D721Med (cell line): ENCODE measurements at regions not wholly inside any gene's neighbourhood (a gene's known extent, or its start where the extent isn't known, plus 50 kb on each side); places are given as distances from the start of the nearest gene placed in this dataset.

Source experiments
- DNase-seq: peaks from one replicate; pipeline ENCODE4 v3.0.0; 2011; ENCODE audit warnings: low spot score; ENCODE audit not compliant: insufficient read length
- FAIRE-seq: peaks from 2 replicates; lab custom pipeline; 2011; peaks lifted over from hg19 to GRCh38; lab: Jason Lieb, UNC
- CTCF ChIP-seq: IDR thresholded peaks from 2 replicates; pipeline ENCODE4 v1.5.1; 2012; ENCODE audit warnings: mild to moderate bottlenecking, control low read depth; ENCODE audit not compliant: insufficient read depth; ENCODE audit errors: missing control alignments

GRCh38 chr9:73451003-73451402 lies 299.3 kb downstream of the ANXA1 start:
- TF ChIP-seq CTCF: no peak
- DNase-seq (no peak), FAIRE-seq (no peak)

- FAIRE-seq (no peak), DNase-seq (no peak)
- no peak for TF ChIP-seq CTCF
Measured at GRCh38 chr9:73459817-73460216, 308.2 kb downstream of the ANXA1 start.

GRCh38 chr9:73468716-73469115 lies 317.1 kb downstream of the ANXA1 start:
- FAIRE-seq (no peak), DNase-seq (no peak)
- no peak for TF ChIP-seq CTCF

GRCh38 chr9:73470766-73471165 lies 319.1 kb downstream of the ANXA1 start:
- TF ChIP-seq CTCF: no peak

GRCh38 chr9:73474002-73474600 lies 322.4 kb downstream of the ANXA1 start:
- FAIRE-seq (no peak), DNase-seq (no peak)
- TF ChIP-seq CTCF: no peak

More at GRCh38 chr9:73470766-73471165, 319.1 kb downstream of the ANXA1 start:
- no peak for FAIRE-seq
- DNase-seq: no peak

GRCh38 chr9:73474625-73475024 lies 323.0 kb downstream of the ANXA1 start:
- no peak for DNase-seq
- no peak for FAIRE-seq
- TF ChIP-seq CTCF: no peak

- FAIRE-seq: no peak
- TF ChIP-seq CTCF: no peak
- DNase-seq: no peak
Measured at GRCh38 chr9:73494894-73495293, 343.2 kb downstream of the ANXA1 start.
